HCT116 (cell line): ENCODE measurements at regions not wholly inside any gene's neighbourhood (a gene's known extent, or its start where the extent isn't known, plus 50 kb on each side); places are given as distances from the start of the nearest gene placed in this dataset.

ENCODE experiments used
- ATAC-seq: fragments of 200-7000 bp; cut with Tn5 transposase; 2 replicates; pipeline ENCODE4 v1.9.1; 2020; ENCODE audit warnings: mild to moderate bottlenecking, moderate library complexity
- BruUV-seq: library from RNA; stranded (reverse); fragments of 400-500 nt; replicated peaks from 2 replicates; lab custom pipeline; 2021; lab: Mats Ljungman, UMichigan
- CTCF ChIA-PET: fragments of 300-600 bp; sonication (Branson Sonifier 250); formaldehyde crosslinking; loops from one replicate; lab custom pipeline; 2021; ENCODE audit warnings: antibody characterized with exemption; lab: Charles Lee
- POLR2A ChIA-PET: fragments of 300-600, 350-600 bp; sonication (Branson Sonifier 250); formaldehyde crosslinking; loops from one replicate; lab custom pipeline; 2021; ENCODE audit warnings: antibody characterized with exemption; lab: Charles Lee
- RAD21 ChIA-PET, 2 experiments: fragments of 300-600 bp; sonication (Branson Sonifier 250); formaldehyde crosslinking; loops; one replicate each; lab custom pipeline; 2023; ENCODE audit warnings: low total read pairs in 2 of 2; ENCODE audit not compliant: uncharacterized antibody in 2 of 2, unreplicated experiment in 2 of 2, low non-redundant PET in 1 of 2; lab: Charles Lee
- DNase-seq: peaks from one replicate; pipeline ENCODE4 v3.0.0-alpha.2; 2010; ENCODE audit warnings: low read depth, low spot score
- H2AFZ ChIP-seq: fragments of 200-600 bp; shearing (Covaris generic), sonication (generic); 2 replicates; pipeline ENCODE4 v1.6.1; 2017; ENCODE audit warnings: low read depth, mixed run types, mixed read lengths, antibody characterized with exemption, low read length; ENCODE audit not compliant: poor library complexity, severe bottlenecking
- H3K27ac ChIP-seq: 2 replicates; pipeline ENCODE4 v1.5.1; 2012; ENCODE audit warnings: low read depth, low read length
- H3K27me3 ChIP-seq: fragments of 200-600 bp; sonication (generic); 2 replicates; pipeline ENCODE4 v1.6.1; 2016; ENCODE audit warnings: mixed run types, low read length, mixed read lengths; ENCODE audit not compliant: insufficient read depth
- H3K36me3 ChIP-seq, 2 experiments: fragments of 200-500 bp in 1 of 2; fragments of 200-600 bp in 1 of 2; sonication (Bioruptor generic) in 1 of 2; sonication (generic) in 1 of 2; 2 replicates each; pipeline versions ENCODE4 v1.5.1 to v1.6.1; 2014 to 2016; ENCODE audit warnings: low read length in 2 of 2, inconsistent platforms in 1 of 2, mixed read lengths in 1 of 2, mixed run types in 1 of 2; ENCODE audit not compliant: insufficient read depth in 2 of 2, control insufficient read depth in 1 of 2
- H3K4me1 ChIP-seq, 2 experiments: fragments of 200-600 bp in 1 of 2; sonication (generic) in 1 of 2; 2 replicates each; pipeline versions ENCODE4 v1.5.1 to v1.6.1; 2012 to 2017; ENCODE audit warnings: low read length in 2 of 2, inconsistent platforms in 1 of 2, mild to moderate bottlenecking in 1 of 2, mixed read lengths in 1 of 2, mixed run types in 1 of 2, moderate library complexity in 1 of 2; ENCODE audit not compliant: insufficient read depth in 2 of 2, control insufficient read depth in 1 of 2
- H3K4me2 ChIP-seq: fragments of 200-600 bp; sonication (generic); 2 replicates; pipeline ENCODE4 v1.6.1; 2017; ENCODE audit warnings: mixed run types, low read length, mixed read lengths
- H3K4me3 ChIP-seq, 2 experiments: fragments of 200-600 bp in 1 of 2; sonication (generic) in 1 of 2; replicated peaks in 1 of 2; 2 replicates each; pipeline ENCODE4 v1.5.1; 2011 to 2016; ENCODE audit warnings: low read length in 2 of 2, control low read depth in 1 of 2, low read depth in 1 of 2, mild to moderate bottlenecking in 1 of 2, mixed read lengths in 1 of 2, mixed run types in 1 of 2
- H3K79me2 ChIP-seq: fragments of 200-600 bp; sonication (generic); 2 replicates; pipeline ENCODE4 v1.6.1; 2017; ENCODE audit warnings: mild to moderate bottlenecking, mixed run types, low read length, moderate library complexity, mixed read lengths; ENCODE audit not compliant: insufficient read depth
- H3K9ac ChIP-seq: fragments of 200-600 bp; sonication (generic); 2 replicates; pipeline ENCODE4 v1.6.1; 2016; ENCODE audit warnings: low read length, mixed read lengths
- H3K9me2 ChIP-seq: fragments of 200-600 bp; sonication (generic), shearing (Covaris generic); 2 replicates; pipeline ENCODE4 v1.6.1; 2017; ENCODE audit warnings: mixed run types, mild to moderate bottlenecking, moderate library complexity; ENCODE audit not compliant: insufficient read depth
- H3K9me3 ChIP-seq, 2 experiments: fragments of 200-500 bp in 1 of 2; fragments of 200-600 bp in 1 of 2; sonication (Bioruptor generic) in 1 of 2; sonication (generic) in 1 of 2; 2 replicates each; pipeline ENCODE4 v1.6.1; 2014 to 2017; ENCODE audit warnings: low read length in 2 of 2, mixed read lengths in 2 of 2, inconsistent platforms in 1 of 2, low read depth in 1 of 2, mild to moderate bottlenecking in 1 of 2, mixed run types in 1 of 2, moderate library complexity in 1 of 2; ENCODE audit not compliant: control insufficient read depth in 1 of 2, insufficient read depth in 1 of 2
- H4K20me1 ChIP-seq: fragments of 200-600 bp; sonication (generic), shearing (Covaris generic); 2 replicates; pipeline ENCODE4 v1.6.1; 2017; ENCODE audit warnings: mixed run types, mild to moderate bottlenecking, moderate library complexity; ENCODE audit not compliant: insufficient read depth
- EGR1 ChIP-seq: IDR thresholded peaks from 2 replicates; pipeline ENCODE4 v1.6.1; 2012; ENCODE audit warnings: low read depth
- EZH2 ChIP-seq: fragments of 200-600 bp; sonication (generic); IDR thresholded peaks from 2 replicates; pipeline ENCODE4 v1.6.1; 2017; ENCODE audit warnings: antibody characterized with exemption, mixed run types
- FOSL1 ChIP-seq: IDR thresholded peaks from 2 replicates; pipeline ENCODE4 v1.6.1; 2012; ENCODE audit warnings: low read depth
- JUND ChIP-seq: IDR thresholded peaks from 2 replicates; pipeline ENCODE4 v1.6.1; 2012
- POLR2AphosphoS5 ChIP-seq: IDR thresholded peaks from 2 replicates; pipeline ENCODE4 v1.6.1; 2011; ENCODE audit warnings: mild to moderate bottlenecking, low read depth, low read length, moderate library complexity
- SIN3A ChIP-seq: IDR thresholded peaks from 2 replicates; pipeline ENCODE4 v1.6.1; 2012; ENCODE audit warnings: low read depth
- SP1 ChIP-seq: IDR thresholded peaks from 2 replicates; pipeline ENCODE4 v1.6.1; 2012; ENCODE audit warnings: low read depth
- ZFX ChIP-seq: fragments of 450-650 bp; IDR thresholded peaks from 2 replicates; pipeline ENCODE4 v1.6.1; 2017
- ZNF274 ChIP-seq: fragments of 200-500 bp; sonication (Bioruptor generic); IDR thresholded peaks from 2 replicates; pipeline ENCODE4 v1.6.1; 2014; ENCODE audit warnings: mild to moderate bottlenecking, low read depth, low read length, inconsistent platforms
- intact Hi-C: fragments of 100-400 bp; cut with micrococcal nuclease; formaldehyde crosslinking; loops from 2 replicates; pipeline ENCODE4 v1.10.0; 2022
- TF ChIP-seq, protein P1 (sequence below): IDR thresholded peaks from 2 replicates; pipeline ENCODE4 v1.6.1; 2012
- TF ChIP-seq, protein P2 (sequence below): IDR thresholded peaks from 2 replicates; pipeline ENCODE4 v1.6.1; 2011; ENCODE audit warnings: mild to moderate bottlenecking, low read length, moderate library complexity; ENCODE audit not compliant: insufficient replicate concordance; ENCODE audit errors: extremely low read depth
- TF ChIP-seq, protein P3 (sequence below): IDR thresholded peaks from 2 replicates; pipeline ENCODE4 v1.6.1; 2012
- TF ChIP-seq, protein P4 (sequence below): IDR thresholded peaks from 2 replicates; pipeline ENCODE4 v1.6.1; 2012; ENCODE audit warnings: low read depth

DNA sequence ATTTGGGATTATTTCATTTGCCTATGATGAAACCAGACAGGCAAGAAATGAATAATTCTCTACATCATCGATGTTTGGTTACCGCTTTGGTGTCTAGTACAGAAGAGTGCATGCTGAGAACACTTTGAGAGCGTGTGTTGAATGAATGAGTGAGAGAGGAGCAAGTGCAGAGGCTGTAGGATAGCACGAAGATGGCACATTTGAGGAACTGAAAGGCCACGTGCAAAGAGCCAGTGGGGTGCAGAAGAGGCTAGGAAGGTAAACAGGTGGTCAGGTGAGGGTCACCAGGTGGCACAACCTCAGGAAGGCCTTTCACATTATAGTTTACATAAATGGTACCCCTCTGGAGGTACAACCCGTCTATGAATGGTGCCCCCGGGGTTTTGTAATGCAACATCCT lies 80.1 kb upstream of the SPHKAP start:
- no peaks in the 10 kb centered on the region for H3K9me3 ChIP-seq
- H3K4me2 ChIP-seq = no peak overlapping the region
- intact Hi-C loops = no loop called here
- H3K36me3 ChIP-seq = no peaks in the 10 kb centered on the region
- no peak overlapping the region for H2AFZ ChIP-seq
- no peaks in the 10 kb centered on the region for H3K79me2 ChIP-seq
- H4K20me1 ChIP-seq = no peaks in the 10 kb centered on the region
- TF ChIP-seq ZFX (no peak), EZH2 (no peak), POLR2AphosphoS5 (no peak), ZNF274 (no peak), SIN3A (no peak), SP1 (no peak), FOSL1 (no peak), EGR1 (no peak), JUND (no peak)
- TF ChIP-seq, protein P1, sequence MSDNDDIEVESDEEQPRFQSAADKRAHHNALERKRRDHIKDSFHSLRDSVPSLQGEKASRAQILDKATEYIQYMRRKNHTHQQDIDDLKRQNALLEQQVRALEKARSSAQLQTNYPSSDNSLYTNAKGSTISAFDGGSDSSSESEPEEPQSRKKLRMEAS = no peak
- TF ChIP-seq, protein P2, sequence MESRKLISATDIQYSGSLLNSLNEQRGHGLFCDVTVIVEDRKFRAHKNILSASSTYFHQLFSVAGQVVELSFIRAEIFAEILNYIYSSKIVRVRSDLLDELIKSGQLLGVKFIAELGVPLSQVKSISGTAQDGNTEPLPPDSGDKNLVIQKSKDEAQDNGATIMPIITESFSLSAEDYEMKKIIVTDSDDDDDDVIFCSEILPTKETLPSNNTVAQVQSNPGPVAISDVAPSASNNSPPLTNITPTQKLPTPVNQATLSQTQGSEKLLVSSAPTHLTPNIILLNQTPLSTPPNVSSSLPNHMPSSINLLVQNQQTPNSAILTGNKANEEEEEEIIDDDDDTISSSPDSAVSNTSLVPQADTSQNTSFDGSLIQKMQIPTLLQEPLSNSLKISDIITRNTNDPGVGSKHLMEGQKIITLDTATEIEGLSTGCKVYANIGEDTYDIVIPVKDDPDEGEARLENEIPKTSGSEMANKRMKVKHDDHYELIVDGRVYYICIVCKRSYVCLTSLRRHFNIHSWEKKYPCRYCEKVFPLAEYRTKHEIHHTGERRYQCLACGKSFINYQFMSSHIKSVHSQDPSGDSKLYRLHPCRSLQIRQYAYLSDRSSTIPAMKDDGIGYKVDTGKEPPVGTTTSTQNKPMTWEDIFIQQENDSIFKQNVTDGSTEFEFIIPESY = no peak
- TF ChIP-seq, protein P3, sequence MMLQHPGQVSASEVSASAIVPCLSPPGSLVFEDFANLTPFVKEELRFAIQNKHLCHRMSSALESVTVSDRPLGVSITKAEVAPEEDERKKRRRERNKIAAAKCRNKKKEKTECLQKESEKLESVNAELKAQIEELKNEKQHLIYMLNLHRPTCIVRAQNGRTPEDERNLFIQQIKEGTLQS = no peak
- TF ChIP-seq, protein P4, sequence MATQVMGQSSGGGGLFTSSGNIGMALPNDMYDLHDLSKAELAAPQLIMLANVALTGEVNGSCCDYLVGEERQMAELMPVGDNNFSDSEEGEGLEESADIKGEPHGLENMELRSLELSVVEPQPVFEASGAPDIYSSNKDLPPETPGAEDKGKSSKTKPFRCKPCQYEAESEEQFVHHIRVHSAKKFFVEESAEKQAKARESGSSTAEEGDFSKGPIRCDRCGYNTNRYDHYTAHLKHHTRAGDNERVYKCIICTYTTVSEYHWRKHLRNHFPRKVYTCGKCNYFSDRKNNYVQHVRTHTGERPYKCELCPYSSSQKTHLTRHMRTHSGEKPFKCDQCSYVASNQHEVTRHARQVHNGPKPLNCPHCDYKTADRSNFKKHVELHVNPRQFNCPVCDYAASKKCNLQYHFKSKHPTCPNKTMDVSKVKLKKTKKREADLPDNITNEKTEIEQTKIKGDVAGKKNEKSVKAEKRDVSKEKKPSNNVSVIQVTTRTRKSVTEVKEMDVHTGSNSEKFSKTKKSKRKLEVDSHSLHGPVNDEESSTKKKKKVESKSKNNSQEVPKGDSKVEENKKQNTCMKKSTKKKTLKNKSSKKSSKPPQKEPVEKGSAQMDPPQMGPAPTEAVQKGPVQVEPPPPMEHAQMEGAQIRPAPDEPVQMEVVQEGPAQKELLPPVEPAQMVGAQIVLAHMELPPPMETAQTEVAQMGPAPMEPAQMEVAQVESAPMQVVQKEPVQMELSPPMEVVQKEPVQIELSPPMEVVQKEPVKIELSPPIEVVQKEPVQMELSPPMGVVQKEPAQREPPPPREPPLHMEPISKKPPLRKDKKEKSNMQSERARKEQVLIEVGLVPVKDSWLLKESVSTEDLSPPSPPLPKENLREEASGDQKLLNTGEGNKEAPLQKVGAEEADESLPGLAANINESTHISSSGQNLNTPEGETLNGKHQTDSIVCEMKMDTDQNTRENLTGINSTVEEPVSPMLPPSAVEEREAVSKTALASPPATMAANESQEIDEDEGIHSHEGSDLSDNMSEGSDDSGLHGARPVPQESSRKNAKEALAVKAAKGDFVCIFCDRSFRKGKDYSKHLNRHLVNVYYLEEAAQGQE = no peak
- CTCF ChIA-PET = no interaction called here
- POLR2A ChIA-PET = no interaction called here
- BruUV-seq = no TSS peak
- no peaks in the 10 kb centered on the region for H3K27me3 ChIP-seq
- H3K4me3 ChIP-seq = no peak overlapping the region
- no peaks in the 10 kb centered on the region for H3K9me2 ChIP-seq
- no peak overlapping the region for H3K27ac ChIP-seq
- RAD21 ChIA-PET = no interaction called here
- no peak for ATAC-seq
- no peak overlapping the region for H3K9ac ChIP-seq
- DNase-seq = no peak
- no peaks in the 10 kb centered on the region for H3K4me1 ChIP-seq
